ENCODE measurements at regions not wholly inside any gene's neighbourhood (a gene's known extent, or its start where the extent isn't known, plus 50 kb on each side); places are given as distances from the start of the nearest gene placed in this dataset.

- TF ChIP-seq POLR2AphosphoS5 (IDR thresholded peaks at IDR 0.05): no peak
- TF ChIP-seq CTCF (IDR thresholded peaks at IDR 0.05; ENCODE audit: poor library complexity, severe bottlenecking): no peak
- no peak for TF ChIP-seq RAD21 (conservative IDR thresholded peaks at IDR 0.05)
- TF ChIP-seq TAF1 (IDR thresholded peaks at IDR 0.05; ENCODE audit: low read depth): no peak
Observed at GRCh38 chr14:71354801-71355200, 447.5 kb downstream of the PCNX1 start.
